HG03045 (cell line): ENCODE measurements at regions not wholly inside any gene's neighbourhood (a gene's known extent, or its start where the extent isn't known, plus 50 kb on each side); places are given as distances from the start of the nearest gene placed in this dataset.

Source experiments
- ATAC-seq: cut with Tn5 transposase; IDR thresholded peaks from one replicate; pipeline ENCODE4 v1.9.1; 2021; ENCODE audit warnings: mild to moderate bottlenecking, moderate library complexity; ENCODE audit not compliant: unreplicated experiment

GRCh38 chr14:22460461-22461195 is 128.4 kb downstream of the DAD1 start:
- ATAC-seq, result no peak

DNA sequence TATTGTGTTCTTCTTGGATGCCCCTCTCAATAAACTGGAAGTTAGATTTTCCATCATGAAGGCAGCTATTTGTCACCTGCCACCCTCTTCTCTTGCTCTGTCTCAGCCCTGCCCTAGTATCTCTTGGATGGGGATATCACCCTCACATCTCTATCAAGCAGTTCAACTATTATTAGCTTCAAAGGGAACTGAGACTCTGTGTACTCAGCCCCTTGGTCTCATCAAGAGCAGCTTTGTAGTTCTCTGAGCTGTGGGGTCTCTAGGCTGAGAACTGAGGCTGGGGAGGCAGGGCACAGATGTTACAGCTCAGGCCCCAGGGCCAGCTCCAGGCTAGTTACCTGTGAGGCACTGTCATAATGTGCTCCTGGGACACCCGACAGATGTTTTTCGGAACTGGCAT is 130.3 kb downstream of the DAD1 start:
- ATAC-seq, result no peak

DNA sequence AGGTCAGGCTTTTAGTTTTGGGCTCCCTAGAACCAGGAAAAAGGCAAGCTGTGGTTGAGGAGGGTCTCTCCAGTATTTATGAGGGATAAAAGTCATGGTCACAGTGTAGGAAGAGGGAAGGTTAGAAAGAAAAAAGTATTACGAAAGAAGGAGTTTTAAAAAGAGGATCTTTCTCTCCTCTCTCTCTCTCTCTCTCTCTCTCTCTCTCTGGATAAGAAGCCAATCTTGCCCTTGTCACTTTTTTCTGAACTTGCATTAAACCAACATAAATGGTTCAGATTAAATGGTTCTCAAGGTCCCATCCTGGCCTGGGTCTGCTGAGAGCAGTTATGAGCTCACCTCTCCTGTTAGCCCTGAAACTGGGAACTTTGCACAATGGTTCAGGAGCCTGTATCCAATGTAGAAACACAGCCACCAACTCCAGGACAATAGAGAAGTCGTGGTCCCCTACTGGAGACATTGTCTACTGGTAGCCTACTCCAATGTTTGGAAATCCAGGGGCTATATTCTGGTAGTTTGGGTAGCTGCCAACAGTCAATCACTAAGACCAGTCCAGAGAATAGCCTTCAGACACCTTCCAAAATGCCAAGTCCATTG is 131.9 kb downstream of the DAD1 start:
- no peak for ATAC-seq

DNA sequence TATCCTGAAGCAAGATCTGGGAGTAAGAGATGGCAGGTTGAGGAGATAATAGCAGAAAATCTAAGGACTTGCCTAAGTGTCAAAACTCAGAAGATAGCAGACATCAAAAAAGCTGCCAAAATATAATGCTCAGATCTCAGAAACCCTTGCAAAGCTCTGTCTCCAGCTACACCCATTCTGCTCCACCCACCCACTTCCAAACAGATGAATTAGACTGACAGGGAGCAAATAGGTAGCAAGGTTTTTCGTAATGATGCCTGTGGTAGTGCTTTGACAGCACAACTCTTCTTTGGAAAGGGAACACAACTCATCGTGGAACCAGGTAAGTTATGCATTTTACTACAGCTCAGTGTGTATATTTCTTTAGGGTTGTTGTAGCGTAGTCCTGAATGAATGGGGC is 132.6 kb downstream of the DAD1 start:
- ATAC-seq, result no peak

GRCh38 chr14:22452330-22452729 is 136.7 kb downstream of the DAD1 start:
- ATAC-seq, result no peak

GRCh38 chr14:22450266-22450665 is 138.8 kb downstream of the DAD1 start:
- no peak for ATAC-seq

DNA sequence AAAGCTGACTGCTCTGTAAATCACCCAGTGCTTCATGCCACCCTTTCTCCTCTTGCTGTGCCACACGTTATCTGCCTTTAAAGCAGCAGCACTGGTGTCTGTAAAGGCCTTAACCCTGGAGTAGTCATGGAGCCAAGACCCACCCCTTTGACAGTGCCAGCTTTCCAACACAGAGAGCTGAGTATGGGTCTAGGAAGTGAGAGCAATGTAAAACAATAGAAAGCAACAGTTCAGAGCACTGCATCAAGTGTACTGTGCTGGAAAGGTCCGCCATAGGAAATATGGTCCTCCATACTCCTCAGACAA is 139.5 kb downstream of the DAD1 start:
- ATAC-seq, result no peak

GRCh38 chr14:22448905-22449599 is 140.0 kb downstream of the DAD1 start:
- ATAC-seq, result no peak

GRCh38 chr14:22448035-22448904 is 140.8 kb downstream of the DAD1 start:
- no peak for ATAC-seq

GRCh38 chr14:22438742-22439141 is 150.3 kb downstream of the DAD1 start:
- ATAC-seq, result no peak

GRCh38 chr14:22434901-22435550 is 154.0 kb downstream of the DAD1 start:
- ATAC-seq, result no peak

GRCh38 chr14:22434030-22434429 is 155.0 kb downstream of the DAD1 start:
- ATAC-seq, result no peak

GRCh38 chr14:22433069-22433468 is 156.0 kb downstream of the DAD1 start:
- no peak for ATAC-seq

GRCh38 chr14:22432348-22432976 is 156.6 kb downstream of the DAD1 start:
- ATAC-seq, result no peak

- no peak for ATAC-seq
These were observed 159.3 kb downstream of the DAD1 start for GRCh38 chr14:22429546-22430294.

DNA sequence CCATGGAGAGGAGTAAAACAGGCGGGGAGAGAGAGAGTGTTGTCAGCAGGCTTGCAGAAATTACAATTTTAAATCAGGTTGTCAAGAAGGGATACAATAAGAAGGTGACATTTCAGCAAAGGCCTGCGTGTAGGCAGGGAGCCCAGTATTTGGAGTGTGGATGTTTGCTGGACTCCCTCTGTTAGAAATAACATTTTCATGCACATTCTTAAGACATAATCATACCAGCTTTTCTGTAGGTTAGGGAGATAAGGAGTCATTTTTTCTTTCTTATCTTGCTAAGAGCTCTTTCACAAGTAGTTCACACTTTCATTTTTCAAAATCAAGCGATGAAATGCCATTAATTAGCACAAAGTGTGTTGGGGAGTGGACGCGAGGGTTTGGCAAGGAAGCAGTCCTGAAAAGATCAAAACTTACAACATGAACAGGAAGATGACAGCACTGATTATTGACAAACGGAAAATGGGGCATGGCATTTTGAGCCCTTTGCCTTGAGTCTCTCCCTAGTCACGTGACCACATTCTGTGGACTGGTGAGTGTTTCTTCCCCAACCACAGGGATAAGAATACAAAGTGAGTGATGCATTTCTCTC is 160.2 kb downstream of the DAD1 start:
- no peak for ATAC-seq

DNA sequence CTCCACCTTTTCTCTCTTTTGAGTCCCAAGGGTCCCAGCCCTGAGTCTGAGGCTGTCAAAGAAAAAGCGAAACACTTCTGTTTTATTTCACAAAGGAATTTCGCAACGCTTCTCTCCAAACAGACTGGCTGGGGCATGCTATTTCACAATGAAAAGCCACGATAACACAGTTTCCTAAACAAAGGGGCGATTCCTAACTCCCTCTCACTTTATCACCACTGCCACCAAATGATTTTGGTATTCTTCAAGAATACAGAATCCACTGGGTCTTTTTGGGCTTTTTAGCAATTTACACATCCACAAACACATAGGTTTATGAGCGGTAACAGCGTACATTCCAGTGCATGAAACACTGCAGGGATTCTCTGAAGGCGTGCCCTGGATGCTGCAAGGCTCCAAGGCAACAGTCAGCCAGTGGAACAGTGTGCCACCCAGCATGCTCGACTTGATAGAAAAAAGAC is 161.2 kb downstream of the DAD1 start:
- ATAC-seq, result no peak

DNA sequence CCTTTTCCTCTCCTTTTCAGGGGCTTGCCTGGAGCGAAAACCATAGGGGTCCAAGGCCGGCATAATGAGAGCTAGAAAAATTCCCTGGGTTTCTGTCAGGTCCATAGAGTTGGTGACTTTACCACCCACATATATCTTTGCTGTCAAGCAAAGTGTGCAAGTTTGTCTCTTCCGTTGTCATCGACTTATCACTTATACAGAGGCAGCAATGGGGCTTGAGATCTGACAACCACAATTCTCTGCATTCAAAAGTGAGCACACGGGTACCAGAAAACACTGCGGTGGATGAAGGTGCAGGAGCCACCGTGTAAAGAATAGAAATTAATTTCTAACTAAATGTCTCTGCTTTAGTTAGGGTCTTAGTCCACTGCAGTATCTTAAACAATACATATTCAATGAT is 162.3 kb downstream of the DAD1 start:
- ATAC-seq, result no peak

DNA sequence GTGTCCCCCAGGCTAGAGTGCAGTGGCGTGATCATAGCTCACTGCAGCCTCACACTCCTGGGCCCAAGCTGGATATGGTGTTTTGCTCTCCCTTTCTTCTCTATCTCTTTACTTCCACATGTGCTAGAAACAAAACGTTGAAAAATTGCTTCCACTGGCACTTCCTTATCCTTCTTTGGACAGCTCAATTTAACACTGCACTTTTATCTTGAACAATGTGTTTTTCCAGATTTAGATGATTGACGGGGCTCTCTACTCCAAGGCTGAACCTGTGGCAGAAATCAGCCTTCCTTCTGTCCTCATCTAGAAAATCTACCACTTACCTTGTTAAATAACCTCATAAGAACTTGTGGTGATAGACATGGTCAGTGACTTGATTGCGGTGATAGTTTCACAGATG is 165.1 kb downstream of the DAD1 start:
- ATAC-seq, result no peak
